ENCODE measurements at regions not wholly inside any gene's neighbourhood (a gene's known extent, or its start where the extent isn't known, plus 50 kb on each side); places are given as distances from the start of the nearest gene placed in this dataset.
A peak's percentile ranks its signal among the peaks of the same experiment; 100 is the strongest.

DNA sequence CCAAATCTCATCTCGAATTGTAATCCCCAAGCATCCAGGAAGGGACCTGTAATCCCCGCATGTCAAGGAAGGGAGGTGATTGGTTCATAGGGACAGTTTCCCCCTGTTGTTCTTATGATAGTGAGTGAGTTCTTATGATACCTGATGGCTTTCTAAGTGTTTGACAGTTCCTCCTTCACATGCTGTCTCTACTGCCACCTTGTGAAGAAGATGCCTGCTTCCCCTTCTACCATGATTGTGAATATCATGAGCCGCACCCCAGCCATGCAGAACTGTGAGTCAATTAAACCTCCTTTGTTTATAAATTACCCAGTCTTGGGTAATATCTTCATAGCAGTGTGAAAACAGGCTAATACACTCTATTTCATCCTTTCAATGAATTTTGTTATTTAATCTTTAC lies 446.7 kb downstream of the RNF144A start:
- H3K9me3 Mint-ChIP-seq (ENCODE audit: unreplicated experiment): no peaks in the 10 kb centered on the region
- no peak for DNase-seq

DNA sequence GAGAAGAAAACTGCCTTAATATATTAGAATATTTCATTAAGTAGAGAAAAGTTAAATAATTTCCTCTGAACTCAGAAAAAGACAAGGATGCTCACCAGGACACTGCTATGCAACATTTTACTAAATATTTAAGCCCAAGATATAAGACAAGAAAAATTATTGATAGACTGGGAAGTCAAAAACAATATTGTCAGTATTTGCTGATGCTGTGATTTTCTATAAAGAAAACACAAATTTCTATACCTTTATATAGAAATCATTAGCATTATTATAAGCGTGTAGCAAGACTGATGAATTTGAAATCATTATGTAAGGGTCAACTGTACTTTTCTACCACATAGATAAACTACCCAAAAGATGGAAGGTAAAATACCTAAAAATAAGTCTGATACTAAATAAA lies 451.0 kb downstream of the RNF144A start:
- peaks cover 2% of the 10 kb centered on the region for H3K9me3 Mint-ChIP-seq (ENCODE audit: unreplicated experiment)
- peaks cover 17% of the 10 kb centered on the region for H3K36me3 Mint-ChIP-seq (ENCODE audit: unreplicated experiment)
- H3K27ac Mint-ChIP-seq (ENCODE audit: unreplicated experiment): no peak overlapping the region
- peaks cover 5% of the 10 kb centered on the region for H3K27me3 Mint-ChIP-seq (ENCODE audit: unreplicated experiment)
- DNase-seq: no peak
- H3K4me1 Mint-ChIP-seq (ENCODE audit: low read depth, unreplicated experiment): no peaks in the 10 kb centered on the region
- TF ChIP-seq, protein P1, sequence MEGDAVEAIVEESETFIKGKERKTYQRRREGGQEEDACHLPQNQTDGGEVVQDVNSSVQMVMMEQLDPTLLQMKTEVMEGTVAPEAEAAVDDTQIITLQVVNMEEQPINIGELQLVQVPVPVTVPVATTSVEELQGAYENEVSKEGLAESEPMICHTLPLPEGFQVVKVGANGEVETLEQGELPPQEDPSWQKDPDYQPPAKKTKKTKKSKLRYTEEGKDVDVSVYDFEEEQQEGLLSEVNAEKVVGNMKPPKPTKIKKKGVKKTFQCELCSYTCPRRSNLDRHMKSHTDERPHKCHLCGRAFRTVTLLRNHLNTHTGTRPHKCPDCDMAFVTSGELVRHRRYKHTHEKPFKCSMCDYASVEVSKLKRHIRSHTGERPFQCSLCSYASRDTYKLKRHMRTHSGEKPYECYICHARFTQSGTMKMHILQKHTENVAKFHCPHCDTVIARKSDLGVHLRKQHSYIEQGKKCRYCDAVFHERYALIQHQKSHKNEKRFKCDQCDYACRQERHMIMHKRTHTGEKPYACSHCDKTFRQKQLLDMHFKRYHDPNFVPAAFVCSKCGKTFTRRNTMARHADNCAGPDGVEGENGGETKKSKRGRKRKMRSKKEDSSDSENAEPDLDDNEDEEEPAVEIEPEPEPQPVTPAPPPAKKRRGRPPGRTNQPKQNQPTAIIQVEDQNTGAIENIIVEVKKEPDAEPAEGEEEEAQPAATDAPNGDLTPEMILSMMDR (IDR thresholded peaks at IDR 0.05; ENCODE audit: partially characterized antibody, unreplicated experiment): no peak
- no peak overlapping the region for H3K4me3 Mint-ChIP-seq (ENCODE audit: unreplicated experiment)

More for the DNA sequence above, 446.7 kb downstream of the RNF144A start:
- Mint-ChIP-seq H3K4me3 (ENCODE audit: unreplicated experiment) (no peak overlapping the region), H3K27me3 (ENCODE audit: unreplicated experiment) (peaks cover 3% of the 10 kb centered on the region), H3K27ac (ENCODE audit: unreplicated experiment) (no peak overlapping the region), H3K4me1 (ENCODE audit: low read depth, unreplicated experiment) (no peaks in the 10 kb centered on the region), H3K36me3 (ENCODE audit: unreplicated experiment) (peaks cover 8% of the 10 kb centered on the region)
- TF ChIP-seq, protein P1 (IDR thresholded peaks at IDR 0.05; ENCODE audit: partially characterized antibody, unreplicated experiment): no peak

DNA sequence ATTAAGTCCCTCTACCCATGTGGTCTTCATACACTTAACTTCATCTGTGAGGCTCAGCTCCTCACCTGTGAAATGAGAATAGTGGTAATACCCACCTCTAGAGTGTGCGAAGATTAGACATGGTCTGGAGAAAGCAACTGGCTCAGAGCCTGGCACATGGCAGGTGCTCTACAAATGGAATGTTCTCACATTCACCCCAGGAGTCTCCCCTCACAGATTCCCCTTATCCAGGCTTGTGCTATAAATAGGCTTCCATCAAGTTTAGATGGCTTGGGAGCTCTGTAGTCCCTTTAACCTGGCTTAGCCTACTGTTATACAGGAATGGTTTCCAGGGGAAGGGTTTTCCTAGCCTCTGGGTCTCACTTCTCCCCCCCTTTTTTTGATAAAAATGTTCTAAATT lies 455.9 kb downstream of the RNF144A start:
- TF ChIP-seq, protein P1 (IDR thresholded peaks at IDR 0.05; ENCODE audit: partially characterized antibody, unreplicated experiment): no peak
- no peak for DNase-seq
- Mint-ChIP-seq H3K27ac (ENCODE audit: unreplicated experiment) (no peak overlapping the region), H3K4me1 (ENCODE audit: low read depth, unreplicated experiment) (peaks cover 9% of the 10 kb centered on the region), H3K27me3 (ENCODE audit: unreplicated experiment) (peaks cover 2% of the 10 kb centered on the region), H3K9me3 (ENCODE audit: unreplicated experiment) (peaks cover 2% of the 10 kb centered on the region), H3K4me3 (ENCODE audit: unreplicated experiment) (no peak overlapping the region), H3K36me3 (ENCODE audit: unreplicated experiment) (peaks cover 17% of the 10 kb centered on the region)

DNA sequence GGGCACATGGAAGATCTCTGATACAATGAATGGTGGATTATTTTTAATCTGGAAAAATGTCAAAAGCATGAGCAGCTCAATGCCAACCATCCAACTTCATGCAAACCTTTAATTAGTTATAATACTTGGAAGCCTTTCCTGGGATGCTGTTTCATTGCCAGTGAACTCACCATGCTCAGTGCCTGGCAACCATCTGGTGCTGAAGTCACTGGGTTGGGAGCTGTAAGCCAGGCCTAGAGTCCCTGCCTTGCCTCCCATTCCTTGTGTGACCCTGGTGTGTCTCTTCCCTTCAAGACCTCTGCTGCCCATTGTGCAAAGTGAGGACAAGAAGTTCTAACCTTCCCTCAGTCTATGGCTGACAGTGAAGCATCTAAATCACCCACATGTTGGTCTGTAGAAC lies 458.7 kb downstream of the RNF144A start:
- H3K36me3 Mint-ChIP-seq (ENCODE audit: unreplicated experiment): peaks cover 6% of the 10 kb centered on the region
- no peak overlapping the region for H3K27ac Mint-ChIP-seq (ENCODE audit: unreplicated experiment)
- H3K4me1 Mint-ChIP-seq (ENCODE audit: low read depth, unreplicated experiment): peaks cover 15% of the 10 kb centered on the region

DNA sequence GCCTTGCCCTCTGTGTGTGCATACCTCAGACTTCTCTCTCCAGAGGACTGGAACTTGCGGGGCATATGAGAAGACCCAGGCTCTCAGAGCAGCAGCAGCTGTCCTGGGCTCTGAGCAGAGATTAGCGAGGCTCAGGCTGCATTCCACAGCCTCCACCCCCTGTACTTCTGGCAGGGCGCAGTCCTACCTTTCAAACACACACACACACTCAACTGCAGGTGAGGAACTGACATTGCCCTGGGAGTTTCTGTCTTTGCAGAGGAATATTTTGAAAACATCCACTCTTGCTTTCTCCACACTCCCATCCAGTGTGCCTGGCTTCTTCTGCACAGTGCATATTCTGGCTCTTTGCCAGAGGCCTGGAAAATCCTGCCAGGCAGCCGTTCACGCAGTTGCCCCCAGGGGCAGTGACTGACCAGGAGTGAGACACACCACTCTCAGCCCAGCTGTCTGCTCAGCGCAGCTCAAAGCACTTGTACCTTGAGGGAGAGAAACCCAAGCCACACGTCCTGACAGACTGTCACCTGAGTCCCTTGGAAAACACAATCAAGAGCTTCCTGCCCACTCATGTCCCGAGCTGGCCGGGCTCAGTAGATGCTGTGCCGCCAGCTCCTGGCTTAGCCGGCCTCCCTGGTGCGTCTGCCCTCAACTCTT lies 460.8 kb downstream of the RNF144A start:
- Mint-ChIP-seq H3K36me3 (ENCODE audit: unreplicated experiment) (no peaks in the 10 kb centered on the region), H3K9me3 (ENCODE audit: unreplicated experiment) (no peaks in the 10 kb centered on the region), H3K4me3 (ENCODE audit: unreplicated experiment) (no peak overlapping the region), H3K27ac (ENCODE audit: unreplicated experiment) (peak overlapping the region; percentile 44), H3K27me3 (ENCODE audit: unreplicated experiment) (no peaks in the 10 kb centered on the region), H3K4me1 (ENCODE audit: low read depth, unreplicated experiment) (peaks cover 15% of the 10 kb centered on the region)
- peak; percentile 75 for DNase-seq
- TF ChIP-seq, protein P1 (IDR thresholded peaks at IDR 0.05; ENCODE audit: partially characterized antibody, unreplicated experiment): peak; percentile 48

More for the DNA sequence above, 458.7 kb downstream of the RNF144A start:
- no peak for DNase-seq
- Mint-ChIP-seq H3K9me3 (ENCODE audit: unreplicated experiment) (no peaks in the 10 kb centered on the region), H3K27me3 (ENCODE audit: unreplicated experiment) (no peaks in the 10 kb centered on the region), H3K4me3 (ENCODE audit: unreplicated experiment) (no peak overlapping the region)
- TF ChIP-seq, protein P1 (IDR thresholded peaks at IDR 0.05; ENCODE audit: partially characterized antibody, unreplicated experiment): no peak
